Ishikawa (cell line): ENCODE measurements at regions not wholly inside any gene's neighbourhood (a gene's known extent, or its start where the extent isn't known, plus 50 kb on each side); places are given as distances from the start of the nearest gene placed in this dataset.

ENCODE experiments used
- CEBPB ChIP-seq: IDR thresholded peaks from 2 replicates; pipeline ENCODE4 v1.6.1; 2012
- CREB1 ChIP-seq: IDR thresholded peaks from 2 replicates; pipeline ENCODE4 v1.6.1; 2012; ENCODE audit warnings: low read depth
- EGR1 ChIP-seq: IDR thresholded peaks from 2 replicates; pipeline ENCODE4 v1.6.1; 2012
- EP300 ChIP-seq: IDR thresholded peaks from 2 replicates; pipeline ENCODE4 v1.6.1; 2012; ENCODE audit warnings: borderline replicate concordance
- FOXM1 ChIP-seq: IDR thresholded peaks from 2 replicates; pipeline ENCODE4 v1.6.1; 2012; ENCODE audit warnings: low read depth, borderline replicate concordance
- NFIC ChIP-seq: IDR thresholded peaks from 2 replicates; pipeline ENCODE4 v1.6.1; 2012
- RAD21 ChIP-seq: IDR thresholded peaks from 2 replicates; pipeline ENCODE4 v1.6.1; 2012; ENCODE audit warnings: low read depth
- TAF1 ChIP-seq: IDR thresholded peaks from 2 replicates; pipeline ENCODE4 v1.6.1; 2012; ENCODE audit warnings: low read depth, mild to moderate bottlenecking
- TCF12 ChIP-seq: IDR thresholded peaks from 2 replicates; pipeline ENCODE4 v1.6.1; 2012; ENCODE audit warnings: low read depth
- TEAD4 ChIP-seq: IDR thresholded peaks from 2 replicates; pipeline ENCODE4 v1.6.1; 2012
- YY1 ChIP-seq: IDR thresholded peaks from 2 replicates; pipeline ENCODE4 v1.6.1; 2012; ENCODE audit warnings: low read depth
- ZBTB7A ChIP-seq: IDR thresholded peaks from 2 replicates; pipeline ENCODE4 v1.6.1; 2012; ENCODE audit warnings: low read depth
- TF ChIP-seq, protein P1 (sequence below): IDR thresholded peaks from 2 replicates; pipeline ENCODE4 v1.6.1; 2012
- TF ChIP-seq, protein P2 (sequence below): IDR thresholded peaks from 2 replicates; pipeline ENCODE4 v1.6.1; 2012
- TF ChIP-seq, protein P3 (sequence below): IDR thresholded peaks from 2 replicates; pipeline ENCODE4 v1.6.1; 2012; ENCODE audit warnings: low read depth, mild to moderate bottlenecking

DNA sequence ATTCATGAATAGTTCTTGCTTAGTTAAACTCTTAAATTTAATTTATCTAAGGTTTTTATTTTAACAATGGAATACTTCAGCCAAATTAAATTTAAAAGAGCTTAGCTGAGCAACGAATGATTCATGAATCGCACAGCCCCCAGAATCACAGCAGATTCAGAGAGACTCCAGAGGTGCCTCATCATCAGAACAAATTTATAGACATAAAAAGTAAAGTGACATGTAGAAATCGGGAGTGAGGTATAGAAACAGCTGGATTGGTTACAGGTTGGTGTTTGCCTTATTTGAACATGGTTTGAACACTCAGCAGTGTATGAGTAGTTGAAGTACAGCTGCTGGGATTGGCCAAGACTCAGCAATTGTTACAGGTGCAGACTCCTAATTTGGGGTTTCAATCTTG lies 132.7 kb upstream of the MAP3K4 start:
- TF ChIP-seq NFIC = no peak

DNA sequence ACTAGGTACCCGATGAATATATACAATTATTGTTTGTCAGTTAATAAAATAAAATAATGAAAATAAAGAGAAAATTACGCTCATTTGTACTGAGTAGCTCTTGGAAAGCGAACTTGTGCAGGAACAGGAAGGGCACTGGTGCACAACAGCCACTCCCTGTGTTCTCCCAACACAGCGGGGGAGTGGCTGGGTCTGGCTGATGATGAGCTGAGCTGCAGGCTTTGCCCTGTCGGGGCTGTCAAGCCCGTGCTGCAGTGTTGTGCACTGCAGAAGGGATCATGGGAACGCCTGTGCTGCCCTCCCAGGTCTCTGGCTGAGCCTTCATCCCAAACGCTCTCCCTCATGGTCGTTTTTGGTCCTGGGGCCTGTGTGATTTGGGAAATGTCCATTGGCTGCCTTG lies 131.7 kb upstream of the MAP3K4 start:
- TF ChIP-seq TEAD4 (no peak), EGR1 (no peak), CEBPB (no peak), EP300 (no peak), YY1 (no peak), NFIC (no peak), TCF12 (no peak), ZBTB7A (no peak), CREB1 (no peak), TAF1 (no peak), RAD21 (no peak), FOXM1 (no peak)
- TF ChIP-seq, protein P1, sequence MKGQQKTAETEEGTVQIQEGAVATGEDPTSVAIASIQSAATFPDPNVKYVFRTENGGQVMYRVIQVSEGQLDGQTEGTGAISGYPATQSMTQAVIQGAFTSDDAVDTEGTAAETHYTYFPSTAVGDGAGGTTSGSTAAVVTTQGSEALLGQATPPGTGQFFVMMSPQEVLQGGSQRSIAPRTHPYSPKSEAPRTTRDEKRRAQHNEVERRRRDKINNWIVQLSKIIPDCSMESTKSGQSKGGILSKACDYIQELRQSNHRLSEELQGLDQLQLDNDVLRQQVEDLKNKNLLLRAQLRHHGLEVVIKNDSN = no peak
- TF ChIP-seq, protein P2, sequence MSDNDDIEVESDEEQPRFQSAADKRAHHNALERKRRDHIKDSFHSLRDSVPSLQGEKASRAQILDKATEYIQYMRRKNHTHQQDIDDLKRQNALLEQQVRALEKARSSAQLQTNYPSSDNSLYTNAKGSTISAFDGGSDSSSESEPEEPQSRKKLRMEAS = no peak
- TF ChIP-seq, protein P3, sequence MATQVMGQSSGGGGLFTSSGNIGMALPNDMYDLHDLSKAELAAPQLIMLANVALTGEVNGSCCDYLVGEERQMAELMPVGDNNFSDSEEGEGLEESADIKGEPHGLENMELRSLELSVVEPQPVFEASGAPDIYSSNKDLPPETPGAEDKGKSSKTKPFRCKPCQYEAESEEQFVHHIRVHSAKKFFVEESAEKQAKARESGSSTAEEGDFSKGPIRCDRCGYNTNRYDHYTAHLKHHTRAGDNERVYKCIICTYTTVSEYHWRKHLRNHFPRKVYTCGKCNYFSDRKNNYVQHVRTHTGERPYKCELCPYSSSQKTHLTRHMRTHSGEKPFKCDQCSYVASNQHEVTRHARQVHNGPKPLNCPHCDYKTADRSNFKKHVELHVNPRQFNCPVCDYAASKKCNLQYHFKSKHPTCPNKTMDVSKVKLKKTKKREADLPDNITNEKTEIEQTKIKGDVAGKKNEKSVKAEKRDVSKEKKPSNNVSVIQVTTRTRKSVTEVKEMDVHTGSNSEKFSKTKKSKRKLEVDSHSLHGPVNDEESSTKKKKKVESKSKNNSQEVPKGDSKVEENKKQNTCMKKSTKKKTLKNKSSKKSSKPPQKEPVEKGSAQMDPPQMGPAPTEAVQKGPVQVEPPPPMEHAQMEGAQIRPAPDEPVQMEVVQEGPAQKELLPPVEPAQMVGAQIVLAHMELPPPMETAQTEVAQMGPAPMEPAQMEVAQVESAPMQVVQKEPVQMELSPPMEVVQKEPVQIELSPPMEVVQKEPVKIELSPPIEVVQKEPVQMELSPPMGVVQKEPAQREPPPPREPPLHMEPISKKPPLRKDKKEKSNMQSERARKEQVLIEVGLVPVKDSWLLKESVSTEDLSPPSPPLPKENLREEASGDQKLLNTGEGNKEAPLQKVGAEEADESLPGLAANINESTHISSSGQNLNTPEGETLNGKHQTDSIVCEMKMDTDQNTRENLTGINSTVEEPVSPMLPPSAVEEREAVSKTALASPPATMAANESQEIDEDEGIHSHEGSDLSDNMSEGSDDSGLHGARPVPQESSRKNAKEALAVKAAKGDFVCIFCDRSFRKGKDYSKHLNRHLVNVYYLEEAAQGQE = no peak

DNA sequence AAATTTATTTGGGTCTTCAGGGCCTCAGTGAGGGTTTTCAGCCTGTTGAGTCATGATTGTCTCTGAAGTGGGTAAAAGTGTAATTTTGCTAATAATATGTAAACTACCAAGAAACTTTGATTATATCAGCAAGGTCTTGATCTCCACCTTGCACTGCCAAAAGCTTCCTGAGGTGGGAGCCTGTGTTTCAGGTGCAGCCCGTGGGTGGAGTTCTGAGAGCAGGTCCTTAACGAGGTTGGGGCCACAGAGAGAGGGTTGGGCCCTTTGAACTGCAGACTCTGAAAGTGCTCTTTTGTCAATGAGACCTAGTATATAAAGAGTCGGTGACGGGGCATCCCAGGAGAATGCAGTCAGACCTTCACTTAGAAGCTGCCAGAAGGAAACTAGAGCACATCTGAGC lies 129.7 kb upstream of the MAP3K4 start:
- no peak for TF ChIP-seq ZBTB7A
- no peak for TF ChIP-seq TCF12
- TF ChIP-seq CEBPB = no peak
- no peak for TF ChIP-seq NFIC
- TF ChIP-seq EP300 = no peak
- TF ChIP-seq YY1 = no peak
- TF ChIP-seq, protein P1 = no peak
- TF ChIP-seq, protein P3 = no peak
- no peak for TF ChIP-seq CREB1
- TF ChIP-seq EGR1 = no peak
- TF ChIP-seq TEAD4 = no peak
- TF ChIP-seq, protein P2 = no peak
- TF ChIP-seq RAD21 = no peak
- no peak for TF ChIP-seq FOXM1
- no peak for TF ChIP-seq TAF1

DNA sequence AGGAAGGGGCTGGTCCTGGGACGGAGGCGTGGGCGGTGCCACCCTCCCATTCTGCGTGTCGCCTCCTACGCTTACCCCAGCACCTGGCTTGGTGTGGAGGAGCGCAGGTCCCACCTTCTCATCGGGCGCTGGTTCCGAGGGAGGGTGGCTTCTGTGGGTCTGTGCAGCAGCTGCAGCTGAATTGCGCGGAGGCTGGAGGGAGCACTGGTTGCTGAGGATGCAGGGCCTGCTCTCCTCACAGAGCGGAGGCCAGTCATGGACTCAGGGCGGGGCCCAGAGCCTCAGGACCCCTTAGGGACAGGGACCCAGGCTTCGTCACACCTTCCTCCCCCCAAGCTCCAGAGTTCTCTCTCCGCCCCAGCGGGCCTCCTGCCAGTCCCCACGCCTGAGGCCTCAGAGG lies 127.8 kb upstream of the MAP3K4 start:
- no peak for TF ChIP-seq EGR1
- TF ChIP-seq, protein P1 = no peak
- no peak for TF ChIP-seq TAF1

DNA sequence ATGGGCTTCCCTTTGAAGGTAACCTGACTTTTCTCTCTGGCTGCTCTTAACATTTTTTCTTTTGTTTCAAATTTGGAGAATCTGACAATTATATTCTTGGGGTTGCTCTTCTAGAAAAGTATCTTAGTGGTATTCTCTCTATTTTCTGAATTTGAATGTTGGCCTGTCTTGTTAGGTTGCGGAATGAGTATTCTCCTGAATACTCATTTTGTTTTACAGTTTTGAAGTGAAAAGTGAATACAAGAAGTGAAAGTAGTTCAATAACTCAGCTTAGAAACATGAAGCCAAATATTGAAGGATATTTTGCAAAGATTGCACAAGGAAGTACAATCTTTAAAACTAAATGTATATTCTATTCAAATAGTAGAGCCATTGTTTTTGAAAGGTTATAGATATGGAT lies 120.2 kb upstream of the MAP3K4 start:
- TF ChIP-seq TAF1 = no peak
- TF ChIP-seq TCF12 = no peak

DNA sequence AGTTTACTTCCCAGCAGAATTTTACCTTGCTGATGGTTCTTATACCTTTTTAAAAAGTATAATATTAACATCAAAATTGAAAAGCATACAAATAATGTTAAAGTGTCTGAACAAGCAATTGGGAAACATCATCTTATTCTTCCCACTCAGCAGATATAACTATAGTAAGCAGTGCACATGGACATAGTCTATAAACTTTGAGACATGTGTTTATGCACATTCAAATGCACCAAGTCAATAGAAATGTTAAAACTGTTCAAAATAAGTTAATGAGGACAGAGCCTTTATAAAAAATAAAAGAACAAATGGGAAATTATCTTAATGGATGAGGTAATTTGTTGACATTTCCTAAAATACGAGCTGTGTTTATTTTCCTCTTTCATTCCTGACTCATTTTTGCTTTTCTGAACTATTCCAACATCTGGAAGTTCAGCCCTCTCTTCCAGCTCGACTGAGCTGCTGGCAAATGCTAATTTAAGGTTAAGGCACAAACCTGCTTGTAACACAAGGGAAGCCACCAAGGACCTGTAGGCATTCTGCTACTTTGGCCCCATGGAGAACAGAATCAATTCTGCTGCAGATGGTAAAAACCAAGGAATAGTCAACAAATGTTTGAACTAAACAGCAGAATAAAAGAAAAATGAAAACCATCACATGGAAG lies 110.3 kb upstream of the MAP3K4 start:
- no peak for TF ChIP-seq EGR1
- no peak for TF ChIP-seq CEBPB
- no peak for TF ChIP-seq NFIC
- TF ChIP-seq FOXM1 = no peak

DNA sequence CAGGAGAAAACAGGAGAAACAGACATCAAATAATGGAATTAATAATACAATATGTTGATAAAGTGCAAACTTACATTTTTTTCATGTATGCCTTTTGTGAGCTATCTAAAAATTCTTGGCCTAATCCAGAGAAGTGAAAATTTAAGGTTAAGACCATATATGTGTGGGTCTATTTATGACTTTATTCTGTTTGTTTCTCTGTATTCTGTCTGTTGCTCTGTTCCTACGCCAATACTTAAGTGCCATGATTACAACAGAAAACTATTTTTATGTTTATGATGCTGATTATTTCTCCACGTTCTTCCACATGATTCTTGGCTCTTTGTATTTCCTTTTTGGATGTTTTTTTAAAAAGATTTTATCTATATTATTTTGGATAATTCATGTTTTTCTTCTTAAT lies 109.6 kb upstream of the MAP3K4 start:
- TF ChIP-seq, protein P3 = no peak
- TF ChIP-seq TCF12 = no peak
- TF ChIP-seq TAF1 = no peak
- no peak for TF ChIP-seq TEAD4
- TF ChIP-seq EP300 = no peak
- no peak for TF ChIP-seq EGR1
- no peak for TF ChIP-seq RAD21
- no peak for TF ChIP-seq CEBPB
- no peak for TF ChIP-seq NFIC
- TF ChIP-seq, protein P1 = no peak
- TF ChIP-seq YY1 = no peak
- TF ChIP-seq, protein P2 = no peak
- TF ChIP-seq CREB1 = no peak
- TF ChIP-seq ZBTB7A = no peak
- TF ChIP-seq FOXM1 = no peak
